WTC11 (cell line): ENCODE measurements at regions not wholly inside any gene's neighbourhood (a gene's known extent, or its start where the extent isn't known, plus 50 kb on each side); places are given as distances from the start of the nearest gene placed in this dataset.
A peak's percentile ranks its signal among the peaks of the same experiment; 100 is the strongest.

Experiments used
- CREB1 ChIP-seq: sonication (generic); formaldehyde crosslinking; IDR thresholded peaks from 2 replicates; pipeline ENCODE4 v1.8.0; 2023; ENCODE audit warnings: mild to moderate bottlenecking, missing genetic modification reagents
- NR3C1 ChIP-seq: sonication (generic); formaldehyde crosslinking; conservative IDR thresholded peaks from 2 replicates; pipeline ENCODE4 v1.8.1; 2023; ENCODE audit warnings: low read depth, mild to moderate bottlenecking, missing genetic modification reagents
- SP1 ChIP-seq: sonication (generic); formaldehyde crosslinking; conservative IDR thresholded peaks from 2 replicates; pipeline ENCODE4 v1.8.1; 2022; ENCODE audit warnings: missing genetic modification reagents
- TEAD4 ChIP-seq: sonication (generic); formaldehyde crosslinking; IDR thresholded peaks from 2 replicates; pipeline ENCODE4 v1.8.0; 2022; ENCODE audit warnings: mild to moderate bottlenecking, missing genetic modification reagents
- ZNF121 ChIP-seq: sonication (generic); formaldehyde crosslinking; IDR thresholded peaks from 2 replicates; pipeline ENCODE4 v1.8.0; 2023; ENCODE audit warnings: missing genetic modification reagents
- ZNF423 ChIP-seq: fragments of 250-450 bp; sonication (Bioruptor Pico); IDR thresholded peaks from 2 replicates; pipeline ENCODE4 v2.1.2; 2022; ENCODE audit warnings: mild to moderate bottlenecking, moderate library complexity
- TF ChIP-seq, protein P1 (sequence below): sonication (generic); formaldehyde crosslinking; IDR thresholded peaks from 2 replicates; pipeline ENCODE4 v1.8.1; 2022; ENCODE audit warnings: mild to moderate bottlenecking, moderate library complexity, missing genetic modification reagents
- TF ChIP-seq, protein P2 (sequence below): fragments of 200-600 bp; IDR thresholded peaks from 2 replicates; pipeline ENCODE4 v1.8.0; 2022; ENCODE audit warnings: antibody characterized with exemption
- TF ChIP-seq, protein P3 (sequence below): sonication (generic); formaldehyde crosslinking; IDR thresholded peaks from 2 replicates; pipeline ENCODE4 v1.8.1; 2023; ENCODE audit warnings: mild to moderate bottlenecking, moderate library complexity, missing genetic modification reagents
- TF ChIP-seq, protein P4 (sequence below): sonication (generic); formaldehyde crosslinking; IDR thresholded peaks from 2 replicates; pipeline ENCODE4 v1.8.0; 2022; ENCODE audit warnings: mild to moderate bottlenecking, missing genetic modification reagents
- TF ChIP-seq, protein P5 (sequence below): sonication (generic); formaldehyde crosslinking; IDR thresholded peaks from 2 replicates; pipeline ENCODE4 v1.8.1; 2022; ENCODE audit warnings: low read depth, mild to moderate bottlenecking, moderate library complexity, missing genetic modification reagents, borderline replicate concordance

DNA sequence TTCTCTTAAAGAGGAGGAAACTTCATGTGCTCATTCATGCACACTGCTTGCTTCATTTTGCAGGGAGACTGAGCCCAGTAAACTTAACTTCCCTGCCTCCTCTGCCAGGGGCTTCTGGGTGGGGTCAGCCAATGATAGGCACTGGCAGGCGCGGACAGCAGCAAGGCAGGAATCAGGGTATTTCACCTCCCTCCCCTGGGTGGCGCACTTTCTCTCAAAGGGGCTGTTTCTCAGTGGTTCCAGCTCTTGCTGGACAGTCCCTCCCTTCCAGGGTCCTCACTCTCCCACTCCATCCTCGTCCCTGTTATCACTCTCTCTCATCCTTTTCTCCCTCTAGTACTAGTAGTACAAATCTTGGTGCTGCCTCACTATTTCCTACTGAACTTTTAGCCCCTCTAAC is 320.5 kb upstream of the ZNF521 start:
- TF ChIP-seq, protein P1, sequence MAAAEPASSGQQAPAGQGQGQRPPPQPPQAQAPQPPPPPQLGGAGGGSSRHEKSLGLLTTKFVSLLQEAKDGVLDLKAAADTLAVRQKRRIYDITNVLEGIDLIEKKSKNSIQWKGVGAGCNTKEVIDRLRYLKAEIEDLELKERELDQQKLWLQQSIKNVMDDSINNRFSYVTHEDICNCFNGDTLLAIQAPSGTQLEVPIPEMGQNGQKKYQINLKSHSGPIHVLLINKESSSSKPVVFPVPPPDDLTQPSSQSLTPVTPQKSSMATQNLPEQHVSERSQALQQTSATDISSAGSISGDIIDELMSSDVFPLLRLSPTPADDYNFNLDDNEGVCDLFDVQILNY (CRISPR knock-in tag) = no peak
- TF ChIP-seq SP1 (CRISPR knock-in tag) = no peak
- TF ChIP-seq NR3C1 = no peak
- TF ChIP-seq, protein P2, sequence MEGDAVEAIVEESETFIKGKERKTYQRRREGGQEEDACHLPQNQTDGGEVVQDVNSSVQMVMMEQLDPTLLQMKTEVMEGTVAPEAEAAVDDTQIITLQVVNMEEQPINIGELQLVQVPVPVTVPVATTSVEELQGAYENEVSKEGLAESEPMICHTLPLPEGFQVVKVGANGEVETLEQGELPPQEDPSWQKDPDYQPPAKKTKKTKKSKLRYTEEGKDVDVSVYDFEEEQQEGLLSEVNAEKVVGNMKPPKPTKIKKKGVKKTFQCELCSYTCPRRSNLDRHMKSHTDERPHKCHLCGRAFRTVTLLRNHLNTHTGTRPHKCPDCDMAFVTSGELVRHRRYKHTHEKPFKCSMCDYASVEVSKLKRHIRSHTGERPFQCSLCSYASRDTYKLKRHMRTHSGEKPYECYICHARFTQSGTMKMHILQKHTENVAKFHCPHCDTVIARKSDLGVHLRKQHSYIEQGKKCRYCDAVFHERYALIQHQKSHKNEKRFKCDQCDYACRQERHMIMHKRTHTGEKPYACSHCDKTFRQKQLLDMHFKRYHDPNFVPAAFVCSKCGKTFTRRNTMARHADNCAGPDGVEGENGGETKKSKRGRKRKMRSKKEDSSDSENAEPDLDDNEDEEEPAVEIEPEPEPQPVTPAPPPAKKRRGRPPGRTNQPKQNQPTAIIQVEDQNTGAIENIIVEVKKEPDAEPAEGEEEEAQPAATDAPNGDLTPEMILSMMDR = peak; percentile 62
- no peak for TF ChIP-seq ZNF423 (CRISPR knock-in tag)
- TF ChIP-seq TEAD4 = no peak
- TF ChIP-seq, protein P3, sequence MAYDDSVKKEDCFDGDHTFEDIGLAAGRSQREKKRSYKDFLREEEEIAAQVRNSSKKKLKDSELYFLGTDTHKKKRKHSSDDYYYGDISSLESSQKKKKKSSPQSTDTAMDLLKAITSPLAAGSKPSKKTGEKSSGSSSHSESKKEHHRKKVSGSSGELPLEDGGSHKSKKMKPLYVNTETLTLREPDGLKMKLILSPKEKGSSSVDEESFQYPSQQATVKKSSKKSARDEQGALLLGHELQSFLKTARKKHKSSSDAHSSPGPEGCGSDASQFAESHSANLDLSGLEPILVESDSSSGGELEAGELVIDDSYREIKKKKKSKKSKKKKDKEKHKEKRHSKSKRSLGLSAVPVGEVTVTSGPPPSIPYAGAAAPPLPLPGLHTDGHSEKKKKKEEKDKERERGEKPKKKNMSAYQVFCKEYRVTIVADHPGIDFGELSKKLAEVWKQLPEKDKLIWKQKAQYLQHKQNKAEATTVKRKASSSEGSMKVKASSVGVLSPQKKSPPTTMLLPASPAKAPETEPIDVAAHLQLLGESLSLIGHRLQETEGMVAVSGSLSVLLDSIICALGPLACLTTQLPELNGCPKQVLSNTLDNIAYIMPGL (CRISPR knock-in tag) = no peak
- no peak for TF ChIP-seq ZNF121 (CRISPR knock-in tag)
- TF ChIP-seq CREB1 (CRISPR knock-in tag) = no peak
- TF ChIP-seq, protein P4, sequence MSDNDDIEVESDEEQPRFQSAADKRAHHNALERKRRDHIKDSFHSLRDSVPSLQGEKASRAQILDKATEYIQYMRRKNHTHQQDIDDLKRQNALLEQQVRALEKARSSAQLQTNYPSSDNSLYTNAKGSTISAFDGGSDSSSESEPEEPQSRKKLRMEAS (CRISPR knock-in tag) = no peak
- TF ChIP-seq, protein P5, sequence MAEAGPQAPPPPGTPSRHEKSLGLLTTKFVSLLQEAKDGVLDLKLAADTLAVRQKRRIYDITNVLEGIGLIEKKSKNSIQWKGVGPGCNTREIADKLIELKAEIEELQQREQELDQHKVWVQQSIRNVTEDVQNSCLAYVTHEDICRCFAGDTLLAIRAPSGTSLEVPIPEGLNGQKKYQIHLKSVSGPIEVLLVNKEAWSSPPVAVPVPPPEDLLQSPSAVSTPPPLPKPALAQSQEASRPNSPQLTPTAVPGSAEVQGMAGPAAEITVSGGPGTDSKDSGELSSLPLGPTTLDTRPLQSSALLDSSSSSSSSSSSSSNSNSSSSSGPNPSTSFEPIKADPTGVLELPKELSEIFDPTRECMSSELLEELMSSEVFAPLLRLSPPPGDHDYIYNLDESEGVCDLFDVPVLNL (CRISPR knock-in tag) = no peak
